Right atrium auricular region (tissue), 2 donors: ENCODE measurements at regions not wholly inside any gene's neighbourhood (a gene's known extent, or its start where the extent isn't known, plus 50 kb on each side); places are given as distances from the start of the nearest gene placed in this dataset.

Experiments
- DNase-seq: peaks from one replicate; pipeline ENCODE4 v3.0.0-alpha.2; 2019; ENCODE audit warnings: low spot score
- H3K27ac ChIP-seq, 2 donors: fragments of 200-600 bp; sonication (generic); 1 replicate in 1 of 2; 2 replicates in 1 of 2; pipeline ENCODE4 v1.5.1; 2016 to 2019
- H3K27me3 ChIP-seq, 2 donors: fragments of 200-600 bp; sonication (generic); one replicate each; pipeline versions ENCODE4 v1.5.1 to v1.6.0; 2017 to 2019
- H3K36me3 ChIP-seq: fragments of 200-600 bp; sonication (generic); one replicate; pipeline ENCODE4 v1.5.1; 2016
- H3K4me1 ChIP-seq, 2 donors: fragments of 200-600 bp; sonication (generic); one replicate each; pipeline versions ENCODE4 v1.5.1 to v1.6.0; 2017 to 2019
- H3K4me3 ChIP-seq, 2 donors: fragments of 200-600 bp; sonication (generic); 1 replicate in 1 of 2; 2 replicates in 1 of 2; pipeline ENCODE4 v1.5.1; 2017 to 2019; ENCODE audit warnings: mild to moderate bottlenecking in 1 of 2, moderate library complexity in 1 of 2
- H3K9me3 ChIP-seq, 2 donors: fragments of 200-600 bp; sonication (generic); one replicate each; pipeline ENCODE4 v1.5.1; 2019
- TF ChIP-seq, protein P1 (sequence below), 2 donors: fragments of 200-600 bp; sonication (generic); IDR thresholded peaks; one replicate each; pipeline ENCODE4 v1.5.1; 2019; ENCODE audit warnings: antibody characterized with exemption in 2 of 2

DNA sequence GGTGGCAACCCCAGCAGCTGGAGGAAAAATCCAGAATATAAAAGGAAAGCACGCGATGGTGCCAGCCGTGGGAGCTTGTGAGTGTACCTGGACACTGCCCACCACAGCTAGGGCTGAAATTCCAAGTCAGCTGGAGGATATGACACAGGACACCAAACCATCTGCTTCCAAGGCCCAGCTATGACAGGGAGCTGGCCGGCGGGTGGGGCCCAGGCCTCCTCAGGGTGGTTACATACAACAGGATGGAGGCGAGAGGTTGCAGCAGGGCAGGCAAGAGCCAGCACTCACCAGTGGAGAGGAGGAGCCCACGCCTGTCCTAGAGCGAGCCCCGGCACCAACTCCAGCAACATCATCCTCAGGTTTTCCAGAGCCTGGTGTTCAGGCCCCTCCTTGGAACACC, 163.2 kb upstream of the RPL38 start:
- Histone ChIP-seq H3K27me3 (no peaks in the 10 kb centered on the region), H3K36me3 (no peaks in the 10 kb centered on the region), H3K27ac (no peak overlapping the region), H3K4me1 (no peaks in the 10 kb centered on the region), H3K9me3 (no peaks in the 10 kb centered on the region), H3K4me3 (no peak overlapping the region)
- no peak for DNase-seq
- TF ChIP-seq, protein P1, sequence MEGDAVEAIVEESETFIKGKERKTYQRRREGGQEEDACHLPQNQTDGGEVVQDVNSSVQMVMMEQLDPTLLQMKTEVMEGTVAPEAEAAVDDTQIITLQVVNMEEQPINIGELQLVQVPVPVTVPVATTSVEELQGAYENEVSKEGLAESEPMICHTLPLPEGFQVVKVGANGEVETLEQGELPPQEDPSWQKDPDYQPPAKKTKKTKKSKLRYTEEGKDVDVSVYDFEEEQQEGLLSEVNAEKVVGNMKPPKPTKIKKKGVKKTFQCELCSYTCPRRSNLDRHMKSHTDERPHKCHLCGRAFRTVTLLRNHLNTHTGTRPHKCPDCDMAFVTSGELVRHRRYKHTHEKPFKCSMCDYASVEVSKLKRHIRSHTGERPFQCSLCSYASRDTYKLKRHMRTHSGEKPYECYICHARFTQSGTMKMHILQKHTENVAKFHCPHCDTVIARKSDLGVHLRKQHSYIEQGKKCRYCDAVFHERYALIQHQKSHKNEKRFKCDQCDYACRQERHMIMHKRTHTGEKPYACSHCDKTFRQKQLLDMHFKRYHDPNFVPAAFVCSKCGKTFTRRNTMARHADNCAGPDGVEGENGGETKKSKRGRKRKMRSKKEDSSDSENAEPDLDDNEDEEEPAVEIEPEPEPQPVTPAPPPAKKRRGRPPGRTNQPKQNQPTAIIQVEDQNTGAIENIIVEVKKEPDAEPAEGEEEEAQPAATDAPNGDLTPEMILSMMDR (IDR thresholded peaks at IDR 0.05) = no peak

DNA sequence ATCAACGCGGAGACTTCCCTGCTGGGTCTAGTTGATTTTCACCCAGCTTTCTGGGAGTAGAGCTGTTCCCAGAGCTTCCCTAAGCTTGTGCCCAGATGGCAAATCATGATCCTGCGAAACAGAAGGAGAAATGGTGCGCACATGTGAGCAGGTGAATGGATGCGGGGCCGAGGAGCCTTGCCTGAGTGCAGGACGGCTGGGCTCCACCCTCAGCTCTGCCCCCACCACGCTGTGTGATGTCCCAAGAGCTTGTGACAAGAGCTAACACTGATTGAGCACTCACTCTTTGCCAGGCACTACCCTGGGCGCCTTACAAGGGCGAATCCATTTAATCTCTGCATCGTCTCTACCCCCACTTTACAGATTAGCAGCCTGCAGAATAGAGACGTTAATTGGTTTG, 162.7 kb upstream of the RPL38 start:
- H3K36me3 ChIP-seq = no peaks in the 10 kb centered on the region
- H3K27ac ChIP-seq = no peak overlapping the region
- TF ChIP-seq, protein P1 (IDR thresholded peaks at IDR 0.05) = no peak
- no peaks in the 10 kb centered on the region for H3K9me3 ChIP-seq
- H3K4me3 ChIP-seq = no peak overlapping the region
- no peaks in the 10 kb centered on the region for H3K4me1 ChIP-seq
- DNase-seq = no peak
- H3K27me3 ChIP-seq = no peaks in the 10 kb centered on the region

DNA sequence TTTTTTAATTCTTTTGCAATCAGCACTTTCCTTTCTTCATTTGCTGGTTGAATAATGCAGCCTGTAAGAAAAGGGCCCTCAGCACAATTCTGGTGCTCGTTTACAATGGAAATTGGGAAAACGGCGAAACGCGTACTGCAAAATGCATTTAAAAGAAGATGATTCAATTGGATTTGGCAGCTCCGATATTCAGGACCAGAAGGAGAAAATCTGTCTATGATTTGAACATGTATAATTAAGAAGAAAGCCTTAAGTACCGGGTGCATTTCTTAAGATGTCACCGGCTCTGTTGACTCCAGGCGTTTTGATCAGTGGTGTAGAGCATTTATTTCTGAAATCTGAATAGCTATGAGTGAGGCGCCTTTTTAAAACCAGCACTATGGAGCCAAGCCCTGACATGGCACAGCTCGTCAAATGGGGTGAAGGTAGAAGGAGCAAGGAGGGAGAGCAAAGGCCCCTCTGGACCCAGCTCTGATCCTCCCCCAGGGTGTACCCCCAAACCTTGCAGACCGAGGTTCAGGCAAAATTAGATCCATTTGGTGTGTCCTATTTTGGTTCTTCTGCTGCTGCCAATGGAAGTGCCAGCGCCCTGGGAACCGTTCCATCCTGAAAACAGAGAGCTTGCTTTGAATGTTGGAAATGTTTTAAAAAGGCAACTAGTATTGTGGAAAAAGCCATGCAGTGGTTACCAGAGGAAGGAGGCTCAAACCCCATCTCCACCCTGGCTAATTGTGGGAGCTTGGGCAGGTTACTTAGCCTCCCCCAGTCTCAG, 161.4 kb upstream of the RPL38 start:
- H3K4me1 ChIP-seq = no peaks in the 10 kb centered on the region
- no peak overlapping the region for H3K27ac ChIP-seq
- no peak for DNase-seq
- H3K36me3 ChIP-seq = no peaks in the 10 kb centered on the region
- no peaks in the 10 kb centered on the region for H3K9me3 ChIP-seq
- TF ChIP-seq, protein P1 (IDR thresholded peaks at IDR 0.05) = no peak
- H3K27me3 ChIP-seq = no peaks in the 10 kb centered on the region
- H3K4me3 ChIP-seq = no peak overlapping the region

DNA sequence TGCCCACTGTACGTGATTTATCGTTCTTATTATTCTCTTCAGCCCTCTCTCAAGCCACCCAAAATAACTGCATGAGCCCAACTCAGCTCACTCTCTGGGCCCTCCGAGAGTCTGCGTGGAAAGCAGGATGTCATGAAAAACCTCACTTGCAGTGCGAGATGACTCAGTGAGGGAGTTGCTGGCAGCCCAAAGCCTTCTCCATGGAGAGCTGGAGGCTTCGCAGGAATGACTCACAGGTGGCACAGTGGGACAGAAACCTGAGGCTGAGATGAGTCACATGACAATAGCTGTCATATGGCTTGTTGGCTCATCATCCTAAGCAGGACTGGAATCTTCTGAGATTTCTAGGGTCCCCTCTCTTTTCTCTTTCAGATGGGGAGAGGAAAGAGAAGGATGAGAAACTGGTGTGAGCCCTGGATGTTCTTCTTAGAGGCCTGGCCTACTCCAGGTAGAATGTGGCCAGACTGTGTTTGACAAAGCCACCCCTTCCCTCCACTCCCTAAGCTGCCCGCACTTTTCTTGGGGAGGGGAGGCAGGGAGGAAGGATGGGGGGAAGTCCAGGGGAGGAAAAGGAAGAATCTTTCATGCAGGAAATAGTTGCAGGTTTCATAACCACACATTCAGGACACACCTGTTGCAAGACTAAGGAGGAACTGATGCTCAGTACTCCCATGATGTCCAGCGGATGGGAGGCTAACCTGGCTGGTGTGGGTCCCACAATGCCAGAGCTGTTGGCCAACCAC, 160.6 kb upstream of the RPL38 start:
- TF ChIP-seq, protein P1 (IDR thresholded peaks at IDR 0.05) = no peak
- no peak overlapping the region for H3K4me3 ChIP-seq
- no peak for DNase-seq
- no peaks in the 10 kb centered on the region for H3K9me3 ChIP-seq
- no peaks in the 10 kb centered on the region for H3K4me1 ChIP-seq
- H3K27ac ChIP-seq = no peak overlapping the region
- no peaks in the 10 kb centered on the region for H3K36me3 ChIP-seq
- no peaks in the 10 kb centered on the region for H3K27me3 ChIP-seq

DNA sequence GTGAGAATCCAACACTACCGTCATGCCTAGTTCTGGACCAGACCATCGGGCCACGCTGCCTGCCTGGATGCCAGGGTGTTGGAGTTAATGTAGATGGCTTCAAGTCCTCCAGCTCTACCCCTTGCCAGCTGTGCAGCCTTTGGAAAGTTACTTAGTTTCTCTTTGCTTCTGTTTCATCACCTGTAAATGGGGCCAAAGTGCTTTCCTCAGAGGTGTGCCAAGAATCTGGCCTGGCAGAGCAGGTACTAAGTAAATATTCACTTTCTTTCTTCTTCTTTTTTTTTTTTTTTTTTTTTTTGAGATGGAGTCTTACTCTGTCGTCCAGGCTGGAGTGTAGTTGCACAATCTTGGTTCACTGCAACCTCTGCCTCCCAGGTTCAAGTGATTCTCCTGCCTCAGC, 159.5 kb upstream of the RPL38 start:
- Histone ChIP-seq H3K27ac (no peak overlapping the region), H3K9me3 (no peaks in the 10 kb centered on the region), H3K4me1 (no peaks in the 10 kb centered on the region), H3K27me3 (no peaks in the 10 kb centered on the region), H3K4me3 (no peak overlapping the region), H3K36me3 (no peaks in the 10 kb centered on the region)
- TF ChIP-seq, protein P1 (IDR thresholded peaks at IDR 0.05) = no peak
- DNase-seq = no peak
